DMS53 (cell line): ENCODE measurements at regions not wholly inside any gene's neighbourhood (a gene's known extent, or its start where the extent isn't known, plus 50 kb on each side); places are given as distances from the start of the nearest gene placed in this dataset.

Source experiments
- DNase-seq: peaks from one replicate; lab custom pipeline; 2025; lab: John Stamatoyannopoulos, UW

GRCh38 chr2:41782306-41783158 is 265.3 kb upstream of the PKDCC start:
- DNase-seq = peak; percentile 50

GRCh38 chr2:41784496-41784895 is 263.3 kb upstream of the PKDCC start:
- DNase-seq = no peak

GRCh38 chr2:41785251-41786022 is 262.4 kb upstream of the PKDCC start:
- no peak for DNase-seq

- DNase-seq = peak; percentile 3
Measured at GRCh38 chr2:41791523-41791922, 256.3 kb upstream of the PKDCC start.

- DNase-seq = no peak
Measured at GRCh38 chr2:41803361-41803760, 244.5 kb upstream of the PKDCC start.

- DNase-seq = peak; percentile 14
Measured at GRCh38 chr2:41806286-41806685, 241.5 kb upstream of the PKDCC start.

- DNase-seq = peak; percentile 19
Measured at GRCh38 chr2:41821167-41821566, 226.7 kb upstream of the PKDCC start.

- DNase-seq = no peak
Measured at GRCh38 chr2:41826921-41827320, 220.9 kb upstream of the PKDCC start.

GRCh38 chr2:41827354-41827971 is 220.4 kb upstream of the PKDCC start:
- DNase-seq = no peak

- no peak for DNase-seq
Measured at GRCh38 chr2:41828052-41828643, 219.7 kb upstream of the PKDCC start.

- no peak for DNase-seq
Measured at GRCh38 chr2:41829052-41829451, 218.8 kb upstream of the PKDCC start.

- no peak for DNase-seq
Measured at GRCh38 chr2:41830600-41830999, 217.2 kb upstream of the PKDCC start.

GRCh38 chr2:41832218-41832617 is 215.6 kb upstream of the PKDCC start:
- no peak for DNase-seq

GRCh38 chr2:41835401-41835800 is 212.4 kb upstream of the PKDCC start:
- DNase-seq = peak; percentile 14

- peak; percentile 6 for DNase-seq
Measured at GRCh38 chr2:41836948-41837347, 210.9 kb upstream of the PKDCC start.

- DNase-seq = no peak
Measured at GRCh38 chr2:41837610-41838009, 210.2 kb upstream of the PKDCC start.

- DNase-seq = peak; percentile 96
Measured at GRCh38 chr2:41840702-41841551, 206.9 kb upstream of the PKDCC start.

- DNase-seq = no peak
Measured at GRCh38 chr2:41846962-41847361, 200.9 kb upstream of the PKDCC start.

GRCh38 chr2:41847744-41848441 is 199.9 kb upstream of the PKDCC start:
- no peak for DNase-seq

GRCh38 chr2:41851554-41851953 is 196.3 kb upstream of the PKDCC start:
- no peak for DNase-seq
